Gastroesophageal sphincter (tissue), 3 donors: ENCODE measurements at regions not wholly inside any gene's neighbourhood (a gene's known extent, or its start where the extent isn't known, plus 50 kb on each side); places are given as distances from the start of the nearest gene placed in this dataset.

Source experiments
- EP300 ChIP-seq: sonication (generic); formaldehyde crosslinking; IDR thresholded peaks from one replicate; pipeline ENCODE4 v1.6.1; 2017; ENCODE audit warnings: antibody characterized with exemption, mild to moderate bottlenecking
- POLR2A ChIP-seq, 2 donors: fragments of 450-650 bp; IDR thresholded peaks; one replicate each; pipeline ENCODE4 v1.6.1; 2017; ENCODE audit warnings: antibody characterized with exemption in 2 of 2, mild to moderate bottlenecking in 2 of 2, moderate library complexity in 1 of 2
- POLR2AphosphoS5 ChIP-seq: sonication (generic); formaldehyde crosslinking; IDR thresholded peaks from one replicate; pipeline ENCODE4 v1.6.1; 2017; ENCODE audit warnings: antibody characterized with exemption
- TF ChIP-seq, protein P1 (sequence below), 4 experiments: fragments of 200-600 bp in 2 of 4; fragments of 450-650 bp in 2 of 4; sonication (generic) in 1 of 4; IDR thresholded peaks; one replicate each; pipeline ENCODE4 v1.5.1; 2017 to 2019; ENCODE audit warnings: antibody characterized with exemption in 4 of 4, mild to moderate bottlenecking in 2 of 4, moderate library complexity in 2 of 4

DNA sequence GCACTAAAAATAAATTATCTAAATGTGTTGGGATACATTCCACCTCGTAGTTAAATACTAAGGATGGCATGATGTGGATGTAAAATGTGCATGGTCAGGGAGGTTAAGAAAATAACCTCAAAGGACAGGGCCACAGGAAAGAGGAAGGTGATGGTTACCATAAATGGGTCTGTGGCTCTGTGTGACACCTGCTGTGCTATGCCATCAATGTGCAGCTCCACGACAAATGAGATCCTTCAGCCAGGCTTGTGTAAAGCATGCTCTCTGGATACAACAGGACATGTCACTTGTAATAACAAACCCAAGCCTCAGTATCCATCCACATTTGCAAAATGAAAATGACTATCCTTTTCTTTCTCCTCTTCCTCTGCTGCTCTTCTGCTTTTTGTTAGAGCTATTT lies 456.7 kb upstream of the RASGRP1 start:
- TF ChIP-seq, protein P1, sequence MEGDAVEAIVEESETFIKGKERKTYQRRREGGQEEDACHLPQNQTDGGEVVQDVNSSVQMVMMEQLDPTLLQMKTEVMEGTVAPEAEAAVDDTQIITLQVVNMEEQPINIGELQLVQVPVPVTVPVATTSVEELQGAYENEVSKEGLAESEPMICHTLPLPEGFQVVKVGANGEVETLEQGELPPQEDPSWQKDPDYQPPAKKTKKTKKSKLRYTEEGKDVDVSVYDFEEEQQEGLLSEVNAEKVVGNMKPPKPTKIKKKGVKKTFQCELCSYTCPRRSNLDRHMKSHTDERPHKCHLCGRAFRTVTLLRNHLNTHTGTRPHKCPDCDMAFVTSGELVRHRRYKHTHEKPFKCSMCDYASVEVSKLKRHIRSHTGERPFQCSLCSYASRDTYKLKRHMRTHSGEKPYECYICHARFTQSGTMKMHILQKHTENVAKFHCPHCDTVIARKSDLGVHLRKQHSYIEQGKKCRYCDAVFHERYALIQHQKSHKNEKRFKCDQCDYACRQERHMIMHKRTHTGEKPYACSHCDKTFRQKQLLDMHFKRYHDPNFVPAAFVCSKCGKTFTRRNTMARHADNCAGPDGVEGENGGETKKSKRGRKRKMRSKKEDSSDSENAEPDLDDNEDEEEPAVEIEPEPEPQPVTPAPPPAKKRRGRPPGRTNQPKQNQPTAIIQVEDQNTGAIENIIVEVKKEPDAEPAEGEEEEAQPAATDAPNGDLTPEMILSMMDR (IDR thresholded peaks at IDR 0.05), result no peak
- TF ChIP-seq POLR2AphosphoS5 (no peak), EP300 (no peak), POLR2A (IDR thresholded peaks at IDR 0.05) (no peak)
